Peyer's patch (tissue), 4 donors: ENCODE measurements at regions not wholly inside any gene's neighbourhood (a gene's known extent, or its start where the extent isn't known, plus 50 kb on each side); places are given as distances from the start of the nearest gene placed in this dataset.
"Not testable (repeated sequence)": the region's sequence is repeated elsewhere in the genome, so short reads cannot be mapped to it uniquely, and the experiment has no call there.

Experiments
- POLR2A ChIP-seq, 2 donors: fragments of 450-650 bp; IDR thresholded peaks; one replicate each; pipeline ENCODE4 v1.5.1; 2017; ENCODE audit warnings: antibody characterized with exemption in 2 of 2, mild to moderate bottlenecking in 2 of 2, moderate library complexity in 2 of 2
- TF ChIP-seq, protein P1 (sequence below), 6 experiments: fragments of 450-650 bp in 4 of 6; fragments of 200-600 bp in 2 of 6; sonication (generic) in 1 of 6; IDR thresholded peaks; one replicate each; pipeline ENCODE4 v1.5.1; 2017 to 2019; ENCODE audit warnings: antibody characterized with exemption in 6 of 6, mild to moderate bottlenecking in 3 of 6, moderate library complexity in 1 of 6

DNA sequence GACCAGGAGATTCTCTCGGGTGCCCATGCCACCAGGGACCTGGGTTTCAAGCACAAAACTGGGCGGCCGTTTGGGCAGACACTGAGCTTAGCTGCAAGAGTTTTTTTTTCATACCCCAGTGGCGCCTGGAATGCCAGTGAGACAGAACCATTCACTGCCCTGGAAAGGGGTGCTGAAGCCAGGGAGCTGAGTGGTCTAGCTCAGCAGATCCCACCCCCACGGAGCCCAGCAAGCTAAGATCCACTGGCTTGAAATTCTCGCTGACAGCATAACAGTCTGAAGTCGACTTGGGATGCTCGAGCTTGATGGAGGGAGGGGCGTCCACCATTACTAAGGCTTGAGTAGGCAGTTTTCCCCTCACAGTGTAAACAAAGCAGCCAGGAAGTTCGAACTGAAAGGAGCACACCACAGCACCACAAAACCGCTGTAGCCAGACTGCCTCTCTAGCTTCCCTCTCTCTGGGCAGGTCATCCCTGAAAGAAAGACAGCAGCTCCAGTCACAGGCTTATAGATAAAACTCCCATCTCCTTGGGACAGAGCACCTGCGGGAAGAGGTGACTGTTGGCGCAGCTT lies 157.7 kb downstream of the GIPC2 start:
- TF ChIP-seq, protein P1, sequence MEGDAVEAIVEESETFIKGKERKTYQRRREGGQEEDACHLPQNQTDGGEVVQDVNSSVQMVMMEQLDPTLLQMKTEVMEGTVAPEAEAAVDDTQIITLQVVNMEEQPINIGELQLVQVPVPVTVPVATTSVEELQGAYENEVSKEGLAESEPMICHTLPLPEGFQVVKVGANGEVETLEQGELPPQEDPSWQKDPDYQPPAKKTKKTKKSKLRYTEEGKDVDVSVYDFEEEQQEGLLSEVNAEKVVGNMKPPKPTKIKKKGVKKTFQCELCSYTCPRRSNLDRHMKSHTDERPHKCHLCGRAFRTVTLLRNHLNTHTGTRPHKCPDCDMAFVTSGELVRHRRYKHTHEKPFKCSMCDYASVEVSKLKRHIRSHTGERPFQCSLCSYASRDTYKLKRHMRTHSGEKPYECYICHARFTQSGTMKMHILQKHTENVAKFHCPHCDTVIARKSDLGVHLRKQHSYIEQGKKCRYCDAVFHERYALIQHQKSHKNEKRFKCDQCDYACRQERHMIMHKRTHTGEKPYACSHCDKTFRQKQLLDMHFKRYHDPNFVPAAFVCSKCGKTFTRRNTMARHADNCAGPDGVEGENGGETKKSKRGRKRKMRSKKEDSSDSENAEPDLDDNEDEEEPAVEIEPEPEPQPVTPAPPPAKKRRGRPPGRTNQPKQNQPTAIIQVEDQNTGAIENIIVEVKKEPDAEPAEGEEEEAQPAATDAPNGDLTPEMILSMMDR (IDR thresholded peaks at IDR 0.05) = not testable (repeated sequence)
- TF ChIP-seq POLR2A (IDR thresholded peaks at IDR 0.05) = not testable (repeated sequence)
